Stomach smooth muscle (tissue), 2 donors: ENCODE measurements at regions not wholly inside any gene's neighbourhood (a gene's known extent, or its start where the extent isn't known, plus 50 kb on each side); places are given as distances from the start of the nearest gene placed in this dataset.

Experiments
- H3K27ac ChIP-seq: one replicate; pipeline ENCODE4 v1.7.0; 2013; ENCODE audit warnings: mild to moderate bottlenecking, low read length, inconsistent platforms
- H3K27me3 ChIP-seq, 2 donors: one replicate each; pipeline ENCODE4 v1.7.0; 2013; ENCODE audit warnings: low read length in 2 of 2; ENCODE audit not compliant: insufficient read depth in 2 of 2, control insufficient read depth in 1 of 2
- H3K36me3 ChIP-seq, 2 donors: one replicate each; pipeline ENCODE4 v1.7.0; 2013; ENCODE audit warnings: low read length in 2 of 2; ENCODE audit not compliant: control insufficient read depth in 2 of 2, insufficient read depth in 2 of 2
- H3K4me1 ChIP-seq: one replicate; pipeline ENCODE4 v1.7.0; 2013; ENCODE audit warnings: low read length; ENCODE audit not compliant: control insufficient read depth, insufficient read depth
- H3K4me3 ChIP-seq, 2 donors: one replicate each; pipeline ENCODE4 v1.7.0; 2013; ENCODE audit warnings: low read length in 2 of 2
- H3K9ac ChIP-seq, 2 donors: one replicate each; pipeline ENCODE4 v1.7.0; 2013; ENCODE audit warnings: low read length in 2 of 2, mild to moderate bottlenecking in 1 of 2
- H3K9me3 ChIP-seq, 2 donors: one replicate each; pipeline ENCODE4 v1.7.0; 2013; ENCODE audit warnings: low read length in 2 of 2; ENCODE audit not compliant: control insufficient read depth in 2 of 2
- donor health status: healthy.
- donor health status: Pancreatic carcinoma.

- Histone ChIP-seq H3K36me3 (no peaks in the 10 kb centered on the region), H3K4me1 (no peaks in the 10 kb centered on the region), H3K9ac (no peak overlapping the region), H3K27ac (no peak overlapping the region), H3K9me3 (no peaks in the 10 kb centered on the region), H3K4me3 (no peak overlapping the region), H3K27me3 (no peaks in the 10 kb centered on the region)
These were observed 553.1 kb upstream of the MAN1A1 start for GRCh38 chr6:119902681-119903080.

- Histone ChIP-seq H3K9me3 (no peaks in the 10 kb centered on the region), H3K9ac (no peak overlapping the region), H3K27me3 (no peaks in the 10 kb centered on the region), H3K36me3 (no peaks in the 10 kb centered on the region), H3K4me1 (no peaks in the 10 kb centered on the region), H3K27ac (no peak overlapping the region), H3K4me3 (no peak overlapping the region)
These were observed 547.2 kb upstream of the MAN1A1 start for GRCh38 chr6:119896806-119897205.

- no peaks in the 10 kb centered on the region for H3K27me3 ChIP-seq
- H3K36me3 ChIP-seq: no peaks in the 10 kb centered on the region
- no peaks in the 10 kb centered on the region for H3K4me1 ChIP-seq
- H3K9me3 ChIP-seq: no peaks in the 10 kb centered on the region
- H3K27ac ChIP-seq: no peak overlapping the region
- no peak overlapping the region for H3K9ac ChIP-seq
- H3K4me3 ChIP-seq: no peak overlapping the region
These were observed 546.1 kb upstream of the MAN1A1 start for GRCh38 chr6:119895626-119896025.

- Histone ChIP-seq H3K4me3 (no peak overlapping the region), H3K36me3 (no peaks in the 10 kb centered on the region), H3K27me3 (no peaks in the 10 kb centered on the region), H3K9me3 (no peaks in the 10 kb centered on the region), H3K4me1 (no peaks in the 10 kb centered on the region), H3K27ac (no peak overlapping the region), H3K9ac (no peak overlapping the region)
These were observed 545.2 kb upstream of the MAN1A1 start for GRCh38 chr6:119894811-119895210.

- H3K36me3 ChIP-seq: no peaks in the 10 kb centered on the region
These were observed 542.1 kb upstream of the MAN1A1 start for GRCh38 chr6:119891644-119892043.

GRCh38 chr6:119891206-119891605 lies 541.6 kb upstream of the MAN1A1 start:
- Histone ChIP-seq H3K9ac (no peak overlapping the region), H3K4me1 (no peaks in the 10 kb centered on the region)

More at GRCh38 chr6:119891644-119892043, 542.1 kb upstream of the MAN1A1 start:
- no peaks in the 10 kb centered on the region for H3K27me3 ChIP-seq
- no peak overlapping the region for H3K27ac ChIP-seq
- no peak overlapping the region for H3K4me3 ChIP-seq
- H3K9me3 ChIP-seq: no peaks in the 10 kb centered on the region
- H3K9ac ChIP-seq: no peak overlapping the region
- H3K4me1 ChIP-seq: no peaks in the 10 kb centered on the region

GRCh38 chr6:119890470-119890869 lies 540.9 kb upstream of the MAN1A1 start:
- Histone ChIP-seq H3K4me3 (no peak overlapping the region), H3K9me3 (no peaks in the 10 kb centered on the region), H3K27ac (no peak overlapping the region), H3K36me3 (no peaks in the 10 kb centered on the region), H3K4me1 (no peaks in the 10 kb centered on the region), H3K27me3 (no peaks in the 10 kb centered on the region), H3K9ac (no peak overlapping the region)

More at GRCh38 chr6:119891206-119891605, 541.6 kb upstream of the MAN1A1 start:
- Histone ChIP-seq H3K36me3 (no peaks in the 10 kb centered on the region), H3K27ac (no peak overlapping the region), H3K9me3 (no peaks in the 10 kb centered on the region), H3K27me3 (no peaks in the 10 kb centered on the region), H3K4me3 (no peak overlapping the region)

- Histone ChIP-seq H3K27me3 (no peaks in the 10 kb centered on the region), H3K36me3 (no peaks in the 10 kb centered on the region), H3K4me1 (no peaks in the 10 kb centered on the region), H3K9ac (no peak overlapping the region), H3K27ac (no peak overlapping the region), H3K9me3 (no peaks in the 10 kb centered on the region), H3K4me3 (no peak overlapping the region)
These were observed 538.1 kb upstream of the MAN1A1 start for GRCh38 chr6:119887666-119888065.

- Histone ChIP-seq H3K36me3 (no peaks in the 10 kb centered on the region), H3K9ac (no peak overlapping the region), H3K27me3 (no peaks in the 10 kb centered on the region), H3K27ac (no peak overlapping the region), H3K4me1 (no peaks in the 10 kb centered on the region), H3K4me3 (no peak overlapping the region), H3K9me3 (no peaks in the 10 kb centered on the region)
These were observed 531.9 kb upstream of the MAN1A1 start for GRCh38 chr6:119881416-119881815.

- no peaks in the 10 kb centered on the region for H3K9me3 ChIP-seq
- H3K36me3 ChIP-seq: no peaks in the 10 kb centered on the region
These were observed 531.3 kb upstream of the MAN1A1 start for GRCh38 chr6:119880840-119881239.

GRCh38 chr6:119879731-119880130 lies 530.2 kb upstream of the MAN1A1 start:
- Histone ChIP-seq H3K36me3 (no peaks in the 10 kb centered on the region), H3K27ac (no peak overlapping the region), H3K4me1 (no peaks in the 10 kb centered on the region), H3K9me3 (no peaks in the 10 kb centered on the region), H3K27me3 (no peaks in the 10 kb centered on the region), H3K4me3 (no peak overlapping the region), H3K9ac (no peak overlapping the region)

More at GRCh38 chr6:119880840-119881239, 531.3 kb upstream of the MAN1A1 start:
- no peaks in the 10 kb centered on the region for H3K27me3 ChIP-seq
- no peak overlapping the region for H3K9ac ChIP-seq
- no peak overlapping the region for H3K4me3 ChIP-seq
- no peak overlapping the region for H3K27ac ChIP-seq
- no peaks in the 10 kb centered on the region for H3K4me1 ChIP-seq
